GM20000 (cell line): ENCODE measurements at regions not wholly inside any gene's neighbourhood (a gene's known extent, or its start where the extent isn't known, plus 50 kb on each side); places are given as distances from the start of the nearest gene placed in this dataset.

Experiments
- DNase-seq: peaks from one replicate; pipeline ENCODE4 v3.0.0; 2012; ENCODE audit warnings: low spot score
- CTCF ChIP-seq: IDR thresholded peaks from 2 replicates; pipeline ENCODE4 v1.5.1; 2012; ENCODE audit warnings: mild to moderate bottlenecking, control low read depth; ENCODE audit errors: extremely low read depth, missing control alignments

- TF ChIP-seq CTCF = no peak
- DNase-seq = no peak
Measured at GRCh38 chr18:26794230-26795101, 71.0 kb downstream of the AQP4 start.

- TF ChIP-seq CTCF = no peak
- no peak for DNase-seq
Measured at GRCh38 chr18:26792661-26793060, 72.8 kb downstream of the AQP4 start.

GRCh38 chr18:26791676-26792075 is 73.8 kb downstream of the AQP4 start:
- no peak for DNase-seq
- TF ChIP-seq CTCF = no peak

GRCh38 chr18:26784599-26784998 is 80.9 kb downstream of the AQP4 start:
- TF ChIP-seq CTCF = no peak

GRCh38 chr18:26783170-26783569 is 82.3 kb downstream of the AQP4 start:
- no peak for DNase-seq
- TF ChIP-seq CTCF = no peak

More at GRCh38 chr18:26784599-26784998, 80.9 kb downstream of the AQP4 start:
- no peak for DNase-seq

- DNase-seq = no peak
- no peak for TF ChIP-seq CTCF
Measured at GRCh38 chr18:26780520-26781325, 84.8 kb downstream of the AQP4 start.

GRCh38 chr18:26778054-26778393 is 87.5 kb downstream of the AQP4 start:
- TF ChIP-seq CTCF = no peak
- DNase-seq = no peak
